SK-N-SH (cell line): ENCODE measurements at regions not wholly inside any gene's neighbourhood (a gene's known extent, or its start where the extent isn't known, plus 50 kb on each side); places are given as distances from the start of the nearest gene placed in this dataset.

Experiments
- CTCF ChIA-PET: fragments of 300-600, 350-600 bp; formaldehyde crosslinking; extraction: SDS; loops from one replicate; lab custom pipeline; 2021; lab: Yijun Ruan, JAX
- POLR2A ChIA-PET: fragments of 350-600 bp; sonication (Branson Sonifier 250); formaldehyde crosslinking; extraction: SDS; loops from one replicate; lab custom pipeline; 2020; ENCODE audit warnings: antibody characterized with exemption, inconsistent platforms; lab: Yijun Ruan, JAX
- DNase-seq: peaks from one replicate; pipeline ENCODE4 v3.0.0; 2012
- H2AFZ ChIP-seq: fragments of 200-600 bp; sonication (generic); 2 replicates; pipeline ENCODE4 v1.8.1; 2016; ENCODE audit warnings: antibody characterized with exemption, mild to moderate bottlenecking, low read depth
- H3F3A ChIP-seq: fragments of 200-600 bp; sonication (generic); replicated peaks from 2 replicates; pipeline ENCODE3; 2016; ENCODE audit warnings: antibody characterized with exemption, mild to moderate bottlenecking; ENCODE audit not compliant: insufficient read depth
- H3K27ac ChIP-seq, 2 experiments: fragments of 200-500 bp in 1 of 2; fragments of 200-600 bp in 1 of 2; sonication (Bioruptor generic) in 1 of 2; sonication (generic), shearing (Covaris generic) in 1 of 2; 2 replicates each; pipeline versions ENCODE4 v1.5.1 to v1.6.1; 2014 to 2016; ENCODE audit warnings: low read depth in 2 of 2, inconsistent platforms in 1 of 2, low read length in 1 of 2, mild to moderate bottlenecking in 1 of 2, mixed read lengths in 1 of 2
- H3K27me3 ChIP-seq: fragments of 200-600 bp; sonication (generic), shearing (Covaris generic); 2 replicates; pipeline ENCODE4 v1.6.1; 2016; ENCODE audit warnings: mixed run types; ENCODE audit not compliant: insufficient read depth
- H3K36me3 ChIP-seq, 2 experiments: fragments of 200-500 bp in 1 of 2; fragments of 200-600 bp in 1 of 2; sonication (Bioruptor generic) in 1 of 2; sonication (generic) in 1 of 2; replicated peaks in 1 of 2; 2 replicates each; pipeline versions ENCODE3 to v1.5.1; 2014 to 2016; ENCODE audit warnings: low read length in 1 of 2, mild to moderate bottlenecking in 1 of 2; ENCODE audit not compliant: insufficient read depth in 2 of 2, control insufficient read depth in 1 of 2
- H3K4me1 ChIP-seq, 2 experiments: fragments of 200-500 bp in 1 of 2; fragments of 200-600 bp in 1 of 2; sonication (Bioruptor generic) in 1 of 2; sonication (generic), shearing (Covaris generic) in 1 of 2; 2 replicates each; pipeline versions ENCODE4 v1.5.1 to v1.6.1; 2014 to 2016; ENCODE audit warnings: low read depth in 1 of 2, low read length in 1 of 2, mixed run types in 1 of 2; ENCODE audit not compliant: insufficient read depth in 2 of 2, control insufficient read depth in 1 of 2
- H3K4me2 ChIP-seq: fragments of 200-600 bp; sonication (generic), shearing (Covaris generic); 2 replicates; pipeline ENCODE4 v1.6.1; 2017; ENCODE audit warnings: mixed run types
- H3K4me3 ChIP-seq, 2 experiments: fragments of 200-500 bp in 1 of 2; fragments of 200-600 bp in 1 of 2; sonication (Bioruptor generic) in 1 of 2; sonication (generic), shearing (Covaris generic) in 1 of 2; 2 replicates each; pipeline versions ENCODE4 v1.5.1 to v1.8.1; 2014 to 2016; ENCODE audit warnings: low read depth in 2 of 2, inconsistent platforms in 1 of 2, low read length in 1 of 2, mild to moderate bottlenecking in 1 of 2, mixed read lengths in 1 of 2, moderate library complexity in 1 of 2
- H3K79me2 ChIP-seq: fragments of 200-600 bp; sonication (generic); 2 replicates; pipeline ENCODE4 v1.8.1; 2017; ENCODE audit warnings: mild to moderate bottlenecking; ENCODE audit not compliant: insufficient read depth
- H3K9ac ChIP-seq: fragments of 200-600 bp; sonication (generic); 2 replicates; pipeline ENCODE4 v1.6.1; 2017; ENCODE audit warnings: mixed run types
- H3K9me2 ChIP-seq: fragments of 200-600 bp; sonication (generic); 2 replicates; pipeline ENCODE4 v1.6.1; 2017; ENCODE audit warnings: mixed run types
- H3K9me3 ChIP-seq: fragments of 200-600 bp; sonication (generic); 2 replicates; pipeline ENCODE4 v1.6.1; 2017; ENCODE audit warnings: mixed run types, mild to moderate bottlenecking, moderate library complexity
- H4K20me1 ChIP-seq: fragments of 200-600 bp; sonication (generic); 2 replicates; pipeline ENCODE4 v1.6.1; 2017; ENCODE audit warnings: mild to moderate bottlenecking, mixed run types; ENCODE audit not compliant: insufficient read depth
- ELF1 ChIP-seq: IDR thresholded peaks from 2 replicates; pipeline ENCODE4 v1.4.0; 2012
- EP300 ChIP-seq, 2 experiments: IDR thresholded peaks; 2 replicates each; pipeline versions ENCODE4 v1.4.0 to v1.6.1; 2012; ENCODE audit warnings: borderline replicate concordance in 1 of 2, low read depth in 1 of 2, low read length in 1 of 2
- EZH2phosphoT487 ChIP-seq: fragments of 200-600 bp; sonication (generic); IDR thresholded peaks from 2 replicates; pipeline ENCODE4 v1.6.1; 2017; ENCODE audit warnings: low read depth, mixed run types, mild to moderate bottlenecking, antibody characterized with exemption, moderate library complexity, borderline replicate concordance
- FOSL2 ChIP-seq: IDR thresholded peaks from 2 replicates; pipeline ENCODE4 v1.4.0; 2012; ENCODE audit warnings: low read depth, mild to moderate bottlenecking, moderate library complexity, borderline replicate concordance
- FOXJ3 ChIP-seq: sonication (generic); formaldehyde crosslinking; IDR thresholded peaks from 2 replicates; pipeline ENCODE4 v1.5.1; 2020; ENCODE audit warnings: mild to moderate bottlenecking, missing genetic modification reagents
- FOXM1 ChIP-seq: IDR thresholded peaks from 2 replicates; pipeline ENCODE4 v1.4.0; 2012; ENCODE audit warnings: low read depth, mild to moderate bottlenecking
- IRF3 ChIP-seq: fragments of 150-350 bp; IDR thresholded peaks from 2 replicates; pipeline ENCODE4 v1.6.1; 2016; ENCODE audit warnings: mild to moderate bottlenecking, low read depth, low read length
- MAX ChIP-seq: IDR thresholded peaks from 2 replicates; pipeline ENCODE4 v1.4.0; 2012; ENCODE audit warnings: low read depth
- RAD21 ChIP-seq: IDR thresholded peaks from 2 replicates; pipeline ENCODE4 v1.6.1; 2012; ENCODE audit warnings: mild to moderate bottlenecking, low read length
- RXRA ChIP-seq: IDR thresholded peaks from 2 replicates; pipeline ENCODE4 v1.4.0; 2012; ENCODE audit warnings: low read depth, mild to moderate bottlenecking, borderline replicate concordance
- SMC3 ChIP-seq: IDR thresholded peaks from 2 replicates; pipeline ENCODE4 v1.6.1; 2012; ENCODE audit warnings: low read depth, low read length, improper control_type of control experiment
- ZBTB33 ChIP-seq: IDR thresholded peaks from 2 replicates; pipeline ENCODE4 v1.4.0; 2012; ENCODE audit warnings: low read depth, borderline replicate concordance
- WGBS: methylation state at CpG from one replicate; pipeline ENCODE4 v1.1.6; 2017; ENCODE audit warnings: low lambda C conversion rate; 5-methylcytosine and 5-hydroxymethylcytosine counted together

GRCh38 chr12:84786622-84787021 lies 126.0 kb downstream of the SLC6A15 start:
- Histone ChIP-seq H3K9me2 (no peaks in the 10 kb centered on the region), H4K20me1 (no peaks in the 10 kb centered on the region), H3F3A (no peaks in the 10 kb centered on the region), H3K4me2 (no peak overlapping the region), H3K27me3 (no peaks in the 10 kb centered on the region), H3K9ac (no peak overlapping the region), H3K4me1 (peaks cover 0 to 8% of the 10 kb centered on the region in 2 experiments; a peak in 1 of 4 replicates), H3K27ac (no peak overlapping the region), H3K36me3 (no peaks in the 10 kb centered on the region), H3K9me3 (no peaks in the 10 kb centered on the region), H3K79me2 (no peaks in the 10 kb centered on the region), H2AFZ (no peak overlapping the region), H3K4me3 (no peak overlapping the region)
- TF ChIP-seq RXRA (no peak), EP300 (IDR thresholded peaks at IDR 0.05; ENCODE audit: borderline replicate concordance in 1 of 2, low read depth in 1 of 2, low read length in 1 of 2) (no peak), IRF3 (no peak), FOXM1 (no peak), MAX (no peak), ZBTB33 (no peak), EZH2phosphoT487 (no peak), FOSL2 (no peak)
- POLR2A ChIA-PET: no interaction called here
- CTCF ChIA-PET: no interaction called here
- DNase-seq: no peak

GRCh38 chr12:84785951-84786350 lies 126.6 kb downstream of the SLC6A15 start:
- no peaks in the 10 kb centered on the region for H3K9me3 ChIP-seq

More at GRCh38 chr12:84785951-84786350, 126.6 kb downstream of the SLC6A15 start:
- peaks cover 0 to 8% of the 10 kb centered on the region in 2 experiments; a peak in 1 of 4 replicates for H3K4me1 ChIP-seq
- TF ChIP-seq ELF1 (no peak), SMC3 (no peak), FOXJ3 (CRISPR knock-in tag) (no peak), RAD21 (no peak), FOSL2 (no peak), RXRA (no peak)
- no peaks in the 10 kb centered on the region for H3K27me3 ChIP-seq
- no peaks in the 10 kb centered on the region for H4K20me1 ChIP-seq
- no peak overlapping the region for H3K9ac ChIP-seq
- no peaks in the 10 kb centered on the region for H3K36me3 ChIP-seq
- H3F3A ChIP-seq: no peaks in the 10 kb centered on the region
- H3K79me2 ChIP-seq: no peaks in the 10 kb centered on the region
- no peak overlapping the region for H3K4me3 ChIP-seq
- no peak overlapping the region for H2AFZ ChIP-seq
- POLR2A ChIA-PET: no interaction called here
- DNase-seq: no peak
- H3K27ac ChIP-seq: no peak overlapping the region
- H3K9me2 ChIP-seq: no peaks in the 10 kb centered on the region
- H3K4me2 ChIP-seq: no peak overlapping the region
- CTCF ChIA-PET: no interaction called here
- 69% methylated on average over 1 of the region's 1 CpG for WGBS
